ENCODE measurements at regions not wholly inside any gene's neighbourhood (a gene's known extent, or its start where the extent isn't known, plus 50 kb on each side); places are given as distances from the start of the nearest gene placed in this dataset.
A peak's percentile ranks its signal among the peaks of the same experiment; 100 is the strongest.
"Not testable (repeated sequence)": the region's sequence is repeated elsewhere in the genome, so short reads cannot be mapped to it uniquely, and the experiment has no call there.

DNA sequence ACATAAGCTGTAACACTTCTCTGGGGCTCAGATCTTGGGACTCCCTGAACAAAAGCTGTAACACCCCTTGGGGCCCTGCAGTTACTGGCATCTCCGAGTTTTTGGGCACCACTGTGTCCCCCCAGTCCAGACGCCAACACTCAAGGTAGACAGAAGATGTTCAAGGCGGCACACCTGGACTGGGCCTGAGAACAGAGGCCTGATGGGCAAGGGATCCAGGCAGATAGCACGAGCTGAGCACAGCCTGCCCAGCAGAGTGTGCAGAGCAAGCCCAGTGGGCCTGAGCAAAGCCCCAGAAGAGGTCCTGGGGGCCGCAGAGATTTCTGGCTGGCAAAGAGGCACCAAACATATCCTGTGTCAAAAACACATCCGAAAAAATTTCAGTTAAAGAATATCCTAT is 1163.3 kb upstream of the PRR20A start:
- intact Hi-C loops (cut with DNase I) = no loop called here
- H3K36me3 ChIP-seq = no peaks in the 10 kb centered on the region
- ATAC-seq (no peak), DNase-seq (peak in 1 of 5 donors; percentile 4)
- peaks cover 0 to 19% (median 4%) of the 10 kb centered on the region in 12 donors for H3K9me3 ChIP-seq
- H3K4me3 ChIP-seq = no peak overlapping the region
- 80 to 87% (median 80%) methylated on average over 4 to 6 of the region's 6 CpGs for WGBS, 4 donors
- H3K4me1 ChIP-seq = no peaks in the 10 kb centered on the region
- no peak for TF ChIP-seq POLR2A (IDR thresholded peaks at IDR 0.05)
- TF ChIP-seq, protein P1, sequence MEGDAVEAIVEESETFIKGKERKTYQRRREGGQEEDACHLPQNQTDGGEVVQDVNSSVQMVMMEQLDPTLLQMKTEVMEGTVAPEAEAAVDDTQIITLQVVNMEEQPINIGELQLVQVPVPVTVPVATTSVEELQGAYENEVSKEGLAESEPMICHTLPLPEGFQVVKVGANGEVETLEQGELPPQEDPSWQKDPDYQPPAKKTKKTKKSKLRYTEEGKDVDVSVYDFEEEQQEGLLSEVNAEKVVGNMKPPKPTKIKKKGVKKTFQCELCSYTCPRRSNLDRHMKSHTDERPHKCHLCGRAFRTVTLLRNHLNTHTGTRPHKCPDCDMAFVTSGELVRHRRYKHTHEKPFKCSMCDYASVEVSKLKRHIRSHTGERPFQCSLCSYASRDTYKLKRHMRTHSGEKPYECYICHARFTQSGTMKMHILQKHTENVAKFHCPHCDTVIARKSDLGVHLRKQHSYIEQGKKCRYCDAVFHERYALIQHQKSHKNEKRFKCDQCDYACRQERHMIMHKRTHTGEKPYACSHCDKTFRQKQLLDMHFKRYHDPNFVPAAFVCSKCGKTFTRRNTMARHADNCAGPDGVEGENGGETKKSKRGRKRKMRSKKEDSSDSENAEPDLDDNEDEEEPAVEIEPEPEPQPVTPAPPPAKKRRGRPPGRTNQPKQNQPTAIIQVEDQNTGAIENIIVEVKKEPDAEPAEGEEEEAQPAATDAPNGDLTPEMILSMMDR (IDR thresholded peaks at IDR 0.05) = no peak
- H3K27ac ChIP-seq = no peak overlapping the region
- no peaks in the 10 kb centered on the region for H3K27me3 ChIP-seq

DNA sequence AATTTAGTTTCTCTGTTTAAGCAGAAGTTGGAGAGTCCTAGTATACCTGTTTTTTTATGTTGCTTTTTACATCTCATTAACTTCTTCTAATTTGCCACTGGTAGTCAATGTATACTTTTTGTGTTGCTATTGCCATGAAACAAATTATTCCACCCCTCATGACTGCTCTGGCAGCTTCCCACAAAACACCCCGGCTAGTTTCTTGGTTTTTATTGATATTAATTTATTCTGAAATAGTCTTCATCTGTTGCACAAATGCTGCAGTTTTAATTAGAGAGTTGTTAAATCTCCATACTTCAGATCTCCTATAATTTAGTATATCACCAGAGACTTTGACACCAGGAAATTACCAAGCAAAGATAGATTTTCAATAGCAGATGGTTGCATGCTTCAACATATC is 1159.3 kb upstream of the PRR20A start:
- Histone ChIP-seq H3K27ac (no peak overlapping the region), H3K4me1 (no peaks in the 10 kb centered on the region), H3K36me3 (no peaks in the 10 kb centered on the region), H3K4me3 (no peak overlapping the region), H3K27me3 (no peaks in the 10 kb centered on the region), H3K9me3 (peaks cover 0 to 20% (median 6%) of the 10 kb centered on the region in 12 donors)
- TF ChIP-seq, protein P1 (IDR thresholded peaks at IDR 0.05) = no peak
- no peak for TF ChIP-seq POLR2A (IDR thresholded peaks at IDR 0.05)
- WGBS, 4 donors = 75 to 79% (median 76%) methylated on average over 1 of the region's 1 CpG
- DNase-seq (no peak), ATAC-seq (no peak)
- intact Hi-C loops (cut with DNase I) = no loop called here

DNA sequence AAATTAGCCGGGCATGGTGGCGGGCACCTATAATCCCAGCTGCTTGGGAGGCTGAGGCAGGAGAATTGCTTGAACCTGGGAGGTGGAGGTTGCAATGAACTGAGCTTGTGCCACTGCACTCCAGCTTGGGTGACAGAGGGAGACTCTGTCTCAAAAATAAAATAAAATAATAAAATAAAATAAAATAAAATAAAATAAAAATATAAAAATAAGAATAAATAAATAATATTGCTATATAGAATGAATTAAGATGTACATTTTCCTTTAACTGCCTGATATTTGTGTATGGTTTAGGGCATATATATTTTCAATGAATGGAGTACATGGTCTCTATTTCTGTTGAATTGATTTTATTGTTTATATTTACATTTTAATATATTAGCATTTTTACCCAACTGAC is 1156.7 kb upstream of the PRR20A start:
- H3K4me1 ChIP-seq; H3K4me3 ChIP-seq; H3K27me3 ChIP-seq; H3K27ac ChIP-seq; ATAC-seq; DNase-seq; intact Hi-C loops (cut with DNase I); H3K36me3 ChIP-seq: not testable (repeated sequence)
- peaks cover 0 to 26% (median 3%) of the 10 kb centered on the region in 12 donors for H3K9me3 ChIP-seq
- 83 to 96% (median 85%) methylated on average over 2 of the region's 2 CpGs for WGBS, 4 donors

DNA sequence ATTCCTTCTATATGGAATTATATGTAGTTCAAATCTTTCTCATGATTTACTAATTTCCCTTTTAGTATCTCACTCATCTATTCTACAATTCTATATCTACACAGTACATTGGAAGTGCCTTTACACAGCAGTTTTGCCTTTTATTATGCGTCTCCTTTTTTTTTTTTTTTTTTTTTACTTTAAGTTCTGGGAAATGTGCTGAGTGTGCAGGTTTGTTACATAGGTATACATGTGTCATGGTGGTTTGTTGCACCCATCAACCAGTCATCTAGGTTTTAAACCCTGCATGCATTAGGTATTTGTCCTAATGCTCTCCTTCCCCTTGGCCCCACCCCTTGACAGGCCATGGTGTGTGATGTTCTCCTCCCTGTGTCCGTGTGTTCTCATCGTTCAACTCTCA is 1150.1 kb upstream of the PRR20A start:
- intact Hi-C loops (cut with DNase I) = no loop called here
- WGBS, 4 donors = 91 to 95% (median 93%) methylated on average over 3 of the region's 3 CpGs

DNA sequence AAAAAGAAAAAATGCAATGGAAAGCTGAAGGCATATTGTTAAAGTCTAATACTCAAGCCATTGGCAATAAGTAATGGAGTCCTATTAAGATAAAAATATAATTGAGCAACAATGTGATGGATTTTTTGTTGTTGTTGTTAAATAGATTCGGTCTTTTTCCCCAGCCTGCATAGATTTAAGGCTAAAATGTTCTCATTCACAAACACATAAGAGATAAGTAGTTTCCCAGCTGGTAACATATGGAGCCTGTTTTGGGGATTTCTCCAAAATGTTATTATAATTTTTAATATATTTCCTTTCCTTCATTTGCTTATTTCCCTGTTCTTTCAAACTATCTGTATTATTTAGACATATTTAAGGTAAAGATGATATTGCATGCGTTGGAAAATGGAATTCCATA is 1149.1 kb upstream of the PRR20A start:
- H3K36me3 ChIP-seq = no peaks in the 10 kb centered on the region
- WGBS, 4 donors = 51 to 59% (median 58%) methylated on average over 2 of the region's 2 CpGs
- no peak overlapping the region for H3K27ac ChIP-seq
- intact Hi-C loops (cut with DNase I) = no loop called here
- ATAC-seq = no peak
- H3K4me3 ChIP-seq = no peak overlapping the region
- TF ChIP-seq, protein P1 (IDR thresholded peaks at IDR 0.05) = no peak
- no peak for TF ChIP-seq POLR2A (IDR thresholded peaks at IDR 0.05)
- H3K4me1 ChIP-seq = no peaks in the 10 kb centered on the region
- H3K27me3 ChIP-seq = no peaks in the 10 kb centered on the region
- peaks cover 0 to 16% (median 0%) of the 10 kb centered on the region in 12 donors for H3K9me3 ChIP-seq
- no peak for DNase-seq

More for the DNA sequence above, 1150.1 kb upstream of the PRR20A start:
- Histone ChIP-seq H3K4me3 (no peak overlapping the region), H3K9me3 (peaks cover 0 to 21% (median 3%) of the 10 kb centered on the region in 12 donors), H3K4me1 (no peaks in the 10 kb centered on the region), H3K36me3 (no peaks in the 10 kb centered on the region), H3K27ac (no peak overlapping the region), H3K27me3 (no peaks in the 10 kb centered on the region)
- TF ChIP-seq, protein P1 (IDR thresholded peaks at IDR 0.05) = no peak
- TF ChIP-seq POLR2A (IDR thresholded peaks at IDR 0.05) = no peak
- DNase-seq = no peak
- no peak for ATAC-seq

Measured in heart left ventricle (tissue), 16 donors.